ENCODE measurements at regions not wholly inside any gene's neighbourhood (a gene's known extent, or its start where the extent isn't known, plus 50 kb on each side); places are given as distances from the start of the nearest gene placed in this dataset.
"Not testable (repeated sequence)": the region's sequence is repeated elsewhere in the genome, so short reads cannot be mapped to it uniquely, and the experiment has no call there.

DNA sequence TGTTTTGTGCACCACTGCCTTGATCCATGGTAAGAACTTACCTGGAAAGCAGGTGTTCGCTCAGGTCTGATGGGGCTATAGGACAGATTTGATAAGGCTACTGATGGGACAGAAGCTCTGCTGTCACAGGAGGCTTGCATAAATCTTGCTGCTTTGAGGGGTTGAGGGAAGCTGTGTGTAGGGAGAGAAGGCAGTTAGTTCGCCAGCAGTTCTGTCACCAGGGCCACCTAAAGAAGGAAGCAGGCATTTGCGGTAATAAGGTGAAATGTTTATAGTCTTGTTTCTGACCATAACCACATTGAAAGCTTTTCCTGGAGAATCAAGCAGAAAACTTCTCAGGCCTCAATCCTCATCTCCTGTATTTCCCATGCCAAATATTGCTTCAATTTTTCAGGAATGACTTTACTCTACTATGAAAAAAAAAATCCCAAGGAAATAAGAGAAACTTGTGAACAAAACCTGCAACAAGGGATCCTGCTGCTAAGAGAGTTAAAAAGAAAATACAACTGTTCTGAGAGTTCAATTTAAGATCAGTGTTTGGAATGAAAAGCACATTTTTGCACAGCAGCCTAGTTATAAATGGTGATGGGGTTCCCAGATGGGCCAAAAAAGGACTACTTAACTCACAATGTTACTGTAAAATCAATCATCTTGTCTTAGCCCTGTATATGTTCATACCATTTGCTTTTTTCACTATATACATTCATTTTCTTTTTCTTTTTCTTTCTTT, 122.0 kb upstream of the RANBP3L start:
- DNase-seq (ENCODE audit: low spot score), result no peak

GRCh38 chr5:36426070-36426469, 124.4 kb upstream of the RANBP3L start:
- not testable (repeated sequence) for DNase-seq (ENCODE audit: low spot score)

- DNase-seq (ENCODE audit: low spot score), result no peak
Measured at GRCh38 chr5:36435516-36435915, 133.8 kb upstream of the RANBP3L start.

DNA sequence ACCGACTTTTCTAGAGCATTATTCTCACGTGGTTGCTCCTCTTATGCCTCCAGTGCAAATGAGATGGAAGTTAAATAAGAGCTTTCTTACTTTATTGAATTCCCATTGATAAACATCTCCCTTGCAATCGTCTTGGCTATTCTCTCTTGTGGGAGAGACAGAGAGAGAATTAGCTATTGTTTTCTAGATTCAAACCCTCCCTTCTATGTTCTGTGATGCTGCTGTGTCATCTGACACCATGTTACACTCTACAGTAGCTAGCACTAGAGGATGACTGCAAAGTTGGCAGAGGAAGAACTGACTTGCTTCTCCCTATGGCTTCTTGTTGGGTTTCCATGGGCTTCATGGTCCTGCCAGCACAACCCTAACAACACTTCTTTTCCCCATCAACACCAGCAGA, 134.6 kb upstream of the RANBP3L start:
- DNase-seq (ENCODE audit: low spot score), result no peak

GRCh38 chr5:36438765-36439561, 137.3 kb upstream of the RANBP3L start:
- no peak for DNase-seq (ENCODE audit: low spot score)

DNA sequence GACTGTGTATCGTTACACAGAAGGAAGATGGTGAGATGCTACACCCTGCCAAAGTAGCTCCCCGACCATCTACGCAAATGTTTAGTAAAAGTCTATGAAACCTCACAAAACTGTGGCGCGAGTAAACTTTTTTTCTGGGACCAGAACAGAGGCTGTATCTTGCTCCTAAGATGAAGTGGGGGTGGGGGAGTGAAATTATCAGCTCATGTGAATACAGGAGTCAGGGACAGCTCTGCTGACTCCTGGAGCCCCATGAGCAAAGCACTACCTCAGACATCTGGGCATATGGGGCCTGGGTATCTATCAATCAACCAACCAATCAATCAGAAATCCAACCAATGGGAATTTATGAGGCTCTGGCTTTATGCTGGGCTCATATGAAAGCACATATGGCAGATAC, 138.6 kb upstream of the RANBP3L start:
- DNase-seq (ENCODE audit: low spot score), result no peak

- DNase-seq (ENCODE audit: low spot score), result no peak
Measured at GRCh38 chr5:36441280-36441679, 139.6 kb upstream of the RANBP3L start.

- DNase-seq (ENCODE audit: low spot score), result no peak
Measured at GRCh38 chr5:36442352-36442751, 140.7 kb upstream of the RANBP3L start.

DNA sequence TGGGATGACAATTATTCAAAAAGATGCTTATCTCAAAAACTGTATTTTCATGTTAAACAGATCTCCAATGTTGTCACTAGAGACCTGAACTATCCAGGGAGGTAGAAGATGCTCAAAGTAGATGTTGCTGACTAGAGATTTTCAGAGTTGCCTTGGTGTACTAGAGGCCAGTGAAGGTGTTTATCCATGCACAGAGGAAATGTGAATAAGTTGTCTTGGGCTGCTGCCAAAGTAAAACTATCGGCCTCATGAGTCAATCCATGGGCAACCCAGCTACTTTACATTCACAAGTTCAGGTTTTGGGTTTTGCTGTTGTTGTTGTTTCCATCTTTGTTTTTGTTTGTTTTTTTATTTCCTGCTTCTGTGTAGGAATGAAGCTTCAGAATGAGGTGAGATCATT, 141.1 kb upstream of the RANBP3L start:
- DNase-seq (ENCODE audit: low spot score), result no peak

DNA sequence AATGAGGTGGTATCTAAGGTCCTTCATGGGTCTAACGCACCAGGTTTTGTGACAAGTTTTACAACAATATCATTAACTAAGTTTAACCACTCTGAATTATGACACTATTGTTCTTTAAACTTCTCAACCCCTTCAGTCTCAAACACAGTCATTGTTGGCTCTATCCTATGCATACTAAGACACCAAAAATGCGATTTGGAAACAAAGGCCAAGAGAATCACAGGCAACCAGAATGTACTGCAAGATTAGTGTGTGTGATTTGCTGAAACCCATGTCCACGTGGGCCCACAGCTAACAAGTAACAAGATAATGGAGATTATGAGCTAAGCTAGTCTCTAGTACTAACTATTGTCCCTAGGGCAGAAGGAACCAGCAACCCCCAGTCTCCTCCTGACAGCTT, 142.2 kb upstream of the RANBP3L start:
- DNase-seq (ENCODE audit: low spot score), result no peak

- DNase-seq (ENCODE audit: low spot score), result no peak
Measured at GRCh38 chr5:36444582-36445418, 143.1 kb upstream of the RANBP3L start.

- no peak for DNase-seq (ENCODE audit: low spot score)
Measured at GRCh38 chr5:36447776-36448175, 146.1 kb upstream of the RANBP3L start.

- DNase-seq (ENCODE audit: low spot score), result no peak
Measured at GRCh38 chr5:36450229-36451014, 148.7 kb upstream of the RANBP3L start.

DNA sequence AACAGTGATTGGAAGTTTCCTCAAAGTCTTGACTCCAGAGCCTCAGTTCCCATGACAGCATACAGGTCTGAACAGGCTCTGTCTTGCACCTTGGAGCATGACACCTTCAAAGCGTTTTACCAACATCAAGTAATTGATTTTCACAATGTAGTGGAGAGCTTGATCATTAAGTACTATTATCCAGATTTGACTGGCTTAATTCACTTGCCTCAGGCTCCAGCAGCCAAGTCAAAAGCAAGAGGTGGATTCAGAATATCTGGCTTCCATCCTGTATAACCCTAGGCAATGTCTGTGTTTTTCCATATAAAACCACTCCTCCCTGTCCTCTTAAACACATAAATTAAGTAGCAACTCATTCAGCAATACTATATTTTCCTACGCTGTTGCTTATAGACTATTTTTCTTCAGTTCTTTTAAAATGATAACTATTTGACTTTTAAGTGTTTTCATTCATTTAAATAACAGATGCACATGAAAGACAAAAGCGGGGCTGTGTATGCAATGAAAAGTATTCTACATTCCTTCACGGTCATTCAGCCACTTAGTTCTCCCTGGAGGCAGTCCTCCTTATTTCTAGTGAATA, 150.8 kb upstream of the RANBP3L start:
- no peak for DNase-seq (ENCODE audit: low spot score)

DNA sequence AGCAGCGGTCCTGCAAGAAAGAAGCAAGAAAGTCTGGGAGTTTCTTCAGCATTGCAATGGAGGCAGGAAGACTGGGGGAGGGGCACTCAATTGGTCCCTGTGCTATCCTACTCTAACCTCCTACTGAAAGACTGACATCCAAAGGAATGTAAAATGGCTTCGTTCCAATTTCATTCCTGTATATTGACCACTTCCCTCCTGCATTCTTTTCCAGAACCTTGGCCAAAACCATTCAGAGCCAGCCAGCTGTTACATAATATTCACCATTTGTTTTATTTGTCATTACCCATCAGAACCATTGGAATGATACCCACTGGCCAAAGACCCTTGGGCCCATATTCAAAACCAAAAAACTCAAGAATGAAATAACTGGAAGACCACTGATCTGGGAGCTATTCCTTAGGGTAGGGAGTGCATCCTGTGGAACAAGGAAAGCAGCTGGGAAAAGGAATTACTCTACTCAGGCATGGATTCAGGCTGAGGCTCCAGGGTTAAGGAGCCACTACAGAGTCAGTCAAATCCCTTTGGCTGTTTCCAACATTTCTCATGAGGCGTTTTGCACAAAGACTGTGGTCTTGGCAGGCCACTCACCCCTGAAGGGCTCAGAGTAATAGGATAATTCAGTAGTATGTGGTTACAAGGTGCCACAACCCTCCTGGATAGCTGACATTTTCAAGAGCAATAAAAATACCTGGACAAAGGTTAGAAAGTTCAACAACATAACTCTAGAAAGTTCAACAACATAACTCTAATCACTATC, 148.7 kb upstream of the SLC1A3 start:
- DNase-seq (ENCODE audit: low spot score), result no peak

DNA sequence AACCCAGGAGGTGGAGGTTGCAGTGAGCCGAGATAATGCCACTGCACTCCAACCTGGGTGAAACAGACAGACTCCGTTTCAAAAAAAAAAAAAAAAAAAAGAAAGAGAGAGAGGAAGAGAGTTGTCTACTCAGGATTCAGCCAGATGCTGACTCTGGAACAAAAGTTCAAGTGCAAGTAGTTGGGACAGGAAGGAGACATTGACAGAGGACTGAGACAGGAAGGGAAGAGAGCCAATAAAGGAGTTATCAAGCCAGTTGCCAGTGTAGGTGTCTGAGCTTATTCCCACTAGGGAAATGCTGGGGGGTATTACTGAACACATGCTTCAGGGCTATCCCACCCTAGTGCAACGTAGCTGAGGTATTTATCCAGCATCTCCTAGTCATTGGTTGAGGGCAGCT, 147.7 kb upstream of the SLC1A3 start:
- no peak for DNase-seq (ENCODE audit: low spot score)

DNA sequence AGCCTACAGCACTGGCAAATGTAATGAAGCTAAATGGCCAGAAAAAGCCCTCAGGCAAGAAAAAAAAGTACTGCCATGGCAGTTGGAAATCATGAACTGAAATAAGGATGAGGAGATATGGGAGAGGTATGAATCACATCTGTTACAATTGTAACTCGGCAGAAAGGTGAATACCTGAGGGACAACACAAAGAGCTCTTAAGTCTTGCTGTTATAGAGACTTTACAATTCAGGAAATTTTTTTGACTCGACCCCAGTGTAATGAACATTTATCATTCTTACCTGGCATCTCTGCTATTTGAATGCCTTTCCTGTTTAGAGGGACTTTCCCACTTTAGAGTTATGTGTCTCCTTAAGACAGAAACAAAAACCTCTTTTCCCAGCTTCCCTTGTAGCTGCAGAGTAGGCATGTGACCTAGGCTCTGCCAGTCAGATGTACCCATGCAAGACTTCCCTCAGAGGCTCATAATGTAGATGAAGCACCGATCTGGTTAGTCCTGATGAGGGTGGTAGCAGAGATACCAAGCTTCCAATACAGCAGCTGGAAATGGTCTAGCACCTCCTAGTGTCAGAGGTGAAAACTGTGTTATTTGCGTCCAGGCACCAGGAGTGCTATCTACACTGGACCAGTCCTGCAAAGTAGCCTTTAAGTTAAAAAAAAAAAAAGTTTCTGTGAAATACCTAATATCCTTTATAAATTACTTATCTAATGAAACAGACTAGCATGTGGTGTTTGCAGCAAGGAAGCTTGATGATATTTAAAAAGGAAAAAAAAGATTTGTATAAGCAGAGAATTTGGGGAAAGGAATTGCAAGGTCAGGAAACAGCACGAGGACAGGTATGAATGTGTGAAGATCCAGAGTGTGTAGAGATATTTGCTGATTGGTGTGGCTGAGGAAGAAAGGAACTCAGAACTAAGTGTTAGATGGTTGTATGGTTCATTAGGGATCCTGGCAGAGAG, 146.9 kb upstream of the SLC1A3 start:
- DNase-seq (ENCODE audit: low spot score), result no peak

GRCh38 chr5:36462295-36463021, 143.9 kb upstream of the SLC1A3 start:
- no peak for DNase-seq (ENCODE audit: low spot score)

DNA sequence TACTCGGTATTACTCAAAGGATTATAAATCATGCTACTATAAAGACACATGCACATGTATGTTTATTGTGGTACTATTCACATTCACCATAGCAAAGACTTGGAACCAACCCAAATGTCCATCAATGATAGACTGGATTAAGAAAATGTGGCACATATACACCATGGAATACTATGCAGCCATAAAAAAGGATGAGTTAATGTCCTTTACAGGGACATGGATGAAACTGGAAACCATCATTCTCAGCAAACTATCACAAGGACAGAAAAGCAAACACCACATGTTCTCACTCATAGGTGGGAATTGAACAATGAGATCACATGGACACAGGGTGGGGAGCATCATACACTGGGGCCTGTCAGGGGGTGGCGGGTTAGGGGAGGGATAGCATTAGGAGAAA, 130.5 kb upstream of the SLC1A3 start:
- DNase-seq (ENCODE audit: low spot score), result not testable (repeated sequence)
